Activated CD4-positive, alpha-beta T cell treated with anti-CD3 and anti-CD28 coated beads, Interleukin-2, Interleukin-4, amounts not matched to agents 100 ng/mL and 50 ng/mL, durations not matched to agents 16 hours and 8 hours (primary cell): ENCODE measurements at regions not wholly inside any gene's neighbourhood (a gene's known extent, or its start where the extent isn't known, plus 50 kb on each side); places are given as distances from the start of the nearest gene placed in this dataset.
A peak's percentile ranks its signal among the peaks of the same experiment; 100 is the strongest.
"Not testable (repeated sequence)": the region's sequence is repeated elsewhere in the genome, so short reads cannot be mapped to it uniquely, and the experiment has no call there.

ENCODE experiments used
- DNase-seq: peaks from one replicate; pipeline ENCODE4 v3.0.0-alpha.2; 2020; ENCODE audit warnings: low spot score

DNA sequence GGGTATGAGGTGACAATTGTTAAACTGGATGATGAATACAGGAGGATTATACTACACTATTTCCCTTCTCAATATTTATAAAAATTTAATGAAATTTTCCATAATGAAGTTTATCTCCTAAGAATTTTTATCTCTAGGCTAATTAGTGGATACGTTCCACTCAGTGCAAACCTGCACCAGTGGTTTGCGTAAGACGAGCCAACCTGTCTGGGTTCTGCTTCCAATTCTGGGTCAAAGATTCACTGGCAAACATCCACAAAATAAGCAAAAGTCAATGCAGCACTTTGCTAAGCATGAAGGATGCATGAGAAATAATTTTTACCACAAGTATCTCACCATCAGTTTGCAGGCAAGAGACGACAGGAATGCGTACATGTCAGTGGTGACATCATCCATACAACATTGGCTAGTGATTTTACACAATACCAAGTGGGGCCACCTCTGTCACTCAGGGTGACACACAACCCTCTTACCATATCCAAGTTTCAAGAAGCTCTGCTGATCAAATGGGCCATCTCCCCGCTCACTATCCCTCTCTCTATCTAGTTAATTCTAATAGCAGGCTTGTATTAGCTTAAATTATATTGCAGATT, 51.7 kb downstream of the FAM50B start:
- no peak for DNase-seq

DNA sequence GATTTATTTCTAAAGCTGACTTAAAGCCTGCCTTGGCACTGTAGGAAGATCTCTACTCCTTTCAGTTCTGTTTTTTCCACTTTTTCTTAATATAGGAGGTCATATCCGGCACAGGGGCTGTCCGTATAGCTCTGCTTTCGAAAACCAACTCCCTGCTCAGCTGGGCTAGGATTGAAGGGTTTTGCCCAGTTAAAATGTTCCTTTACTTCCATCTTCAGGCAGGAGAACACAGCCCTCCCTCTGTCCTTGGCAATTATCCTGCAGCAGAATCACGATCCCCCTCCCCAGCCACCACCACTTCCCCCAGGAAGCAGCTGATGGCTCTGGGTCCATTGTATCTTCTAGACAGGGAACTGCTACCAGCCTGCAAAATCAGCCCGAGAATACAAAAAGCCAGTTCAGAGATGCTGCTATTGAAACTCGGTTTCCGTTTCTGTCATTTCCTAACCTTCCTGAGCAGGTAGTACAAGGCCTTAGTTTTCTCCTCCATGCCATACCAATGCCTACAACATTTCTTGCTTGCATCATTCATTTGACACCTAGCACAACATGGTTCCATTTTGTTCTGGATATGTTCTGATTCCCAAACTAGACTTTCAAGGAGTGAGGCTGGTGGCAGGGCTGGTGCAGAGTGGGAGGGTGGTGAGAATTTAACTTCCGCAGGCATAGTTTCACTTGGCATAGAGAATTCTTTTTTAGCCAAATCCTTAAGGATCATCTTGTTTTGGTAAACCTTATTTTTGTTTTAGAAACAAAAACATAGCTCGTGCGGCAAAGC, 53.9 kb downstream of the FAM50B start:
- no peak for DNase-seq

- no peak for DNase-seq
Measured at GRCh38 chr6:3904518-3904917, 55.3 kb downstream of the FAM50B start.

GRCh38 chr6:3905945-3906845, 57.0 kb downstream of the FAM50B start:
- no peak for DNase-seq

DNA sequence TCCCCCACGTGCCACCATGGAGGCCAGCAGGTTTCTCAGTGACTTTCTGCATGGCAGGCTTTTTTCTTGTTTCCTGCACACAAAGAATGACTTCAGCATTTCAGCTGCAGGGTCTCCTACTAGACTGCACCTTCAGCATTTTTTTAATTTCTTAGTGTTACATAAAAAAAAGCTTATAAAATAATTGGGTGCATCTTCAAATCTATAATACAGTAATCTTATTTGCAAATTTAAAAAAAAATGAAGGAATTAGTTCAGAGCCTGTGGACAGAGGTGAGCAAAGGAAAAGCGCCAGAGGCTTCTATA, 57.6 kb downstream of the FAM50B start:
- DNase-seq: no peak

DNA sequence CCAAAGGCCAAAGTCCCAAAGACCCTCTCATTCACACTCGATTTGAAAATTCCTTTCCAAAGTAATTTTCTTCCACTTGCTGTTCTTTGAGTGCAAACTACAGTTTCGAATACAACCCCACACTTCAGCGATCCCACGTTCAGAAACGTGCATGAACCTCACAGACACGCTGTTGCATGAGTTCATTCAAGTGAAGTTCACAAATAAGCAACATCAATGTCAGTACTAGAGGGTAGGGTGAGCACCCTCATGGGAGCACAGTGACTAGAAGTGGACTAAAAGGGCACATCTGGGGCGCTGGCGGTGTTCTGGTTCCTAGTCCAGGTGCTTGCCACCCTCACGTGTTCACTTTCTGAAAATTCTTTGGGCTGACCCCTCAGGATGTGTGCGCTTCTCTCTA, 59.0 kb downstream of the FAM50B start:
- no peak for DNase-seq

DNA sequence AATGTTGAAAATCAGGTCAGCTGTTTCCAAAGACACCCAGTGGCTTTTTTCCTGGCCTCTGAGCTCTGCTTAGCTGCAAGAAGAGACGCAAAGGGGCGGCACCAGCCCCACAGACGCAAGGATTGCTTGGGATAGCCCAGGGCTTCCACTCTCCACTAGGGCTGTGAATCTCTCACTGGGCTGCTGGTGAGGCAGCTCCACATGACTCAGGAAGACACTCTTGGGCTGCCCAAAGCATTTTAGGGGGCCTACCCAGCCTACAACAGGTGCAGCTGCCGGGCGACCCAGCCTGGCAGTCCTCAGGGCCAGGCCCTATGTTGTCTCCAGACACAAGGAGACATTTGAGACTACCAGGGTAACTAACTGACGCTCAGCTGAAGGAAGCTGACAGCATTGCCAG, 59.8 kb downstream of the FAM50B start:
- DNase-seq: no peak

DNA sequence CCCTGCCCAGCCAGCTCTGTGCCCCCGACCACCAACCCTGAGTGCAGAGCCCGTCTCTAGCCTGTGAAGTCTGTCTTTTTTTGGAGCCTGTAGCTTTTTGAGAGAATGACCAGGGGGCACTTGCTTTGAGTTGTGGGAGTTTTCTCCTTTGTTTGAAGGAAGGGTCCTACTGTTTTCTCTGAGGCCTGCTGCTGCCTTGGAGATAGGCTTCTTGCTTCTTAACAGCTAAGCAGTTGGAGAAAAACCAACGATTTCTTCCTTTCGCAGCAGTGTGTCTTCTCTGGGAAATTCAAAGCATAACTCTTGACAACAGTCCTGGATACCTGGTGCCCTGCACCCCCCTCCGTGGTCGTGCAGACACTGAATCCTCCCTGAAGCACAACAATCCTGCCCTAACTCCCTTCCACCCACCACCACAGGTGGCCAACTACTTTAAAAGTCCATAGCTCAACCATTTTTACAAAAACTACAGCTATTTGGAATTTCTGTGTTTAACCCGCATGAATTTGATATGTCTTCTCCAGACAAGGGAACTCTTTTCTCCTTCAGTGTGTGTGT, 61.0 kb downstream of the FAM50B start:
- no peak for DNase-seq

DNA sequence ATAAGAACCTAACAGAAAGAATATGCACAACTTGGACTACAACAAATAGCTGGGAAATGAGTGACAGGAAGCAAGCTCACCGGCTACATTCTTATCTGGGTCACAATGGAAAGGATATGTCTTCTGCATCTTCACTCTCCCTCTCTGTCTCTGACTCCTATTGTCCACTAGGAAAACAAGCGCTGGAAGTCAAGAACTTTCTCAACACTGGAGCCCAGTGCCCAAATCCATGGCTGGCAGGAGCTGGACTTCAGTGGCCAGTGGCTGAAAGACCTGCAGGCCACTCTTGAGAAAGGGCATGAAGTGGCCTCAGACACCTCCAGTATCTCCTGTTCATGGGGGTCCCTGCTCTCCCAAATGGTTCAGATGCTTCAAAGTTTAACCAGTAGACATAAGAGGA, 62.0 kb downstream of the FAM50B start:
- DNase-seq: no peak

DNA sequence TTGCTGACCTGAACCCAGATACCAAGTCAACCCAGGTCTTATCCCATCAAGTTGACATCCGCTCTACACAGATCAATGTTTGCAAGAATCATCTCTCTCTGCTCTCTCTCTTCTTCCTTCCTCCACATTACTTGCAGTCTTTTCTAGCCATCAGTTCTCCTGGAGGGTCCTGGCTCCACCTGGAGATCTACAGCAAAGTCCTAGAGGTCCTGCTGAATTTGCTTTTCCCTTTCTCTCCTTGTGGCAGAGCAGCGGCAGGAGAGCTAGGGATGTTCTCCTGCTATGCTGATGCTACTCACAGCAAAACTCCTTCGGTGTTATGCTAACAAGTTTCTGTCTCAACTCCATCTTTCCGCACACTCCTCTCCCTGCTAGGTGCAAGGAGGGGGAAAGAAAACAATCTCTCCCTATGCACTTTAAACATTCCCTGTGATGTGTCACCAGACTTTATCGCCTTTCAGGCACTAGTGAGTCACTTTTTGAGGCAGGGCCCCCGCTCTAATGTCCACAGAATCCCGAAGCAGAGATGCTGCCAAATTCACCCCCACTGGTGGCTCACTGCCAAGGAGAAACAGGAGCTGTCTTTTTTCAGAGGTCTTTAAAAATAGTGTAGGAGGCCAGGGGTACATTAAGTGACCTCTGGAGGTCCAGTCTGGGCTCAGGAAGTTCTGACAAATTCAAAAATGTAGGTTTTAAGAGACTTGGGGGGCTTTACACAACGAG, 62.6 kb downstream of the FAM50B start:
- no peak for DNase-seq

- DNase-seq: no peak
Measured at GRCh38 chr6:3912361-3913076, 63.3 kb downstream of the FAM50B start.

GRCh38 chr6:3913077-3913957, 64.1 kb downstream of the FAM50B start:
- no peak for DNase-seq

DNA sequence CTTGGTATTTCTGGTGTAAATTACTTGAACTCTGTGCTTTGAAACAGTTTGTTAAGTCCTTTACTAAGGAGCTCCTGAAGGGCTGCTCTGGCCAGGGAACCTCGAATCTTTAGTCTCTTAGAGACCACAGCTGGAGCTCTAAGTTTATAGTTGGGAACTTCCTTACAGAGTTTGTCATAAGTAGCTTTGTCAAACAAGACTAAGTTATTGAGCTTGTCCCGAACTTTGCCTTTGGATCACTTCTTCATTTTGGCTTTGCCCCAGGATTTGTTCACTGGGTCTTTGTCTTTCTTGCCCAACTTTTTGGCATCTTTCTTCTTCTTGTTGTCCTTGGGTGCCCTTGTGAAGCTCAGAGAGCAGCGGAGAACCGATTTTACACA, 64.8 kb downstream of the FAM50B start:
- no peak for DNase-seq

GRCh38 chr6:3915076-3915791, 66.1 kb downstream of the FAM50B start:
- peak; percentile 46 for DNase-seq

GRCh38 chr6:3916211-3916610, 67.0 kb downstream of the FAM50B start:
- peak; percentile 3 for DNase-seq

- DNase-seq: not testable (repeated sequence)
Measured at GRCh38 chr6:3916749-3917148, 67.6 kb downstream of the FAM50B start.

DNA sequence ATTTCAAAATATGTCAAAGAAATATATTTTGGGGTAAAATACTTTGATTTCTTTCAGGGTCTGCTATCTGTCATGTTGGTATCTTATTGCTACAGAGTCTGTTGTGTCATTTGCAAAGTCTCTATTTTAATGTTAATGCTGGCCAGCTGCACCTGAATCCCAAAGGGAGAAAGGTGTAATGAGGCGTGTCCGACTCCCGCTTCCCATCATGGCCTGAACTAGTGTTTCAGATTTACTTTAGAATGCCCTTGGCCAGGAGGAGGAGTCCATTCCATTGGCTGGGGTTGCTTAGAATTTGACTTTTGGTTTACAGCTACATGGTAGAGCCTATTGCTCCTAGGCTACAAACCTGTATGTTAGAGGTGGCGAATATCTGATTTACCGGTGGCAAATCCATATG, 69.3 kb downstream of the FAM50B start:
- DNase-seq: no peak

- no peak for DNase-seq
Measured at GRCh38 chr6:3919130-3919628, 70.0 kb downstream of the FAM50B start.

DNA sequence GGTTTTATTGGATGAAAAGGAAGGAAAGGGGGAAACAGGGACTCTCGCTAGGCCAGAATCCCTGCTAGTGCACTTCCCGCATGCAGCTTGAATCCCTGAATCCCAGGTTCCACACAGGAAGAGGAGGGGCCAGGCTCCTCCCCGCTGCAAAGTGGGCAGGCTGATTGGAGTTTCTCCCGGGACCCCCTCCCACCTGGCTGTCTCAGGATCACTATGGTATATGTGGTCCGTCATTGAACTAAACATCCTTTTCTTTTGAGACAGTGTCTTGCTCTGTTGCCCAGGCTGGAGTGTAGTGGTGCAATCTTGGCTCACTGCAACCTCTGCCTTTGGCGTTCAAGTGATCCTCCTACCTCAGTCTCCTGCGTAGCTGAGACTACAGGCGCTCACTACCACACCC, 70.7 kb downstream of the FAM50B start:
- DNase-seq: no peak

GRCh38 chr6:3920321-3920720, 71.1 kb downstream of the FAM50B start:
- DNase-seq: no peak
